Lung (tissue), 11 donors: ENCODE measurements at regions not wholly inside any gene's neighbourhood (a gene's known extent, or its start where the extent isn't known, plus 50 kb on each side); places are given as distances from the start of the nearest gene placed in this dataset.
A peak's percentile ranks its signal among the peaks of the same experiment; 100 is the strongest.

Source experiments
- ATAC-seq: fragments of 200-7000 bp; cut with Tn5 transposase; one replicate; pipeline ENCODE4 v1.9.1; 2020; ENCODE audit warnings: moderate number of reproducible peaks; ENCODE audit not compliant: insufficient read depth, low FRiP score
- DNase-seq, 3 donors: peaks; one replicate each; pipeline ENCODE4 v3.0.0-alpha.2; 2013 to 2017
- H3K27ac ChIP-seq, 2 donors: one replicate each; pipeline ENCODE4 v1.5.1; 2013; ENCODE audit warnings: mild to moderate bottlenecking in 2 of 2, moderate library complexity in 2 of 2, control low read depth in 1 of 2, inconsistent platforms in 1 of 2, low read depth in 1 of 2, low read length in 1 of 2
- H3K27me3 ChIP-seq, 3 donors: one replicate each; pipeline ENCODE4 v1.5.1; 2013; ENCODE audit warnings: low read length in 2 of 3; ENCODE audit not compliant: control insufficient read depth in 3 of 3, insufficient read depth in 3 of 3
- H3K36me3 ChIP-seq, 4 donors: one replicate each; pipeline ENCODE4 v1.5.1; 2013; ENCODE audit warnings: low read length in 4 of 4, mild to moderate bottlenecking in 1 of 4, moderate library complexity in 1 of 4; ENCODE audit not compliant: control insufficient read depth in 4 of 4, insufficient read depth in 4 of 4
- H3K4me1 ChIP-seq, 5 donors: one replicate each; pipeline ENCODE4 v1.5.1; 2013; ENCODE audit warnings: low read length in 5 of 5, mild to moderate bottlenecking in 2 of 5, moderate library complexity in 1 of 5; ENCODE audit not compliant: control insufficient read depth in 5 of 5, insufficient read depth in 5 of 5
- H3K4me3 ChIP-seq: one replicate; pipeline ENCODE4 v1.5.1; 2013; ENCODE audit warnings: mild to moderate bottlenecking, control low read depth, moderate library complexity
- H3K9ac ChIP-seq, 2 donors: one replicate each; pipeline ENCODE4 v1.5.1; 2013; ENCODE audit warnings: low read length in 2 of 2, control low read depth in 1 of 2; ENCODE audit not compliant: insufficient read depth in 1 of 2
- H3K9me3 ChIP-seq, 4 donors: one replicate each; pipeline ENCODE4 v1.5.1; 2013; ENCODE audit warnings: low read length in 3 of 4, mild to moderate bottlenecking in 1 of 4, moderate library complexity in 1 of 4; ENCODE audit not compliant: control insufficient read depth in 4 of 4, insufficient read depth in 3 of 4
- CTCF ChIP-seq: IDR thresholded peaks from 2 replicates; pipeline ENCODE4 v1.5.1; 2012; ENCODE audit warnings: mild to moderate bottlenecking; ENCODE audit errors: control extremely low read depth, extremely low read depth
- WGBS, 2 donors: extraction: QIAGEN DNeasy Blood & Tissue Kit; methylation state at CpG; one replicate each; pipeline ENCODE4 v1.1.7; 2013; 5-methylcytosine and 5-hydroxymethylcytosine counted together
- donor health status: control.
- donor health status: control.
- donor health status: Bipolar disorder and iron deficiency.
- donor health status: healthy.
- donor health status: DM: yes; HTN: yes; CAD: no.

DNA sequence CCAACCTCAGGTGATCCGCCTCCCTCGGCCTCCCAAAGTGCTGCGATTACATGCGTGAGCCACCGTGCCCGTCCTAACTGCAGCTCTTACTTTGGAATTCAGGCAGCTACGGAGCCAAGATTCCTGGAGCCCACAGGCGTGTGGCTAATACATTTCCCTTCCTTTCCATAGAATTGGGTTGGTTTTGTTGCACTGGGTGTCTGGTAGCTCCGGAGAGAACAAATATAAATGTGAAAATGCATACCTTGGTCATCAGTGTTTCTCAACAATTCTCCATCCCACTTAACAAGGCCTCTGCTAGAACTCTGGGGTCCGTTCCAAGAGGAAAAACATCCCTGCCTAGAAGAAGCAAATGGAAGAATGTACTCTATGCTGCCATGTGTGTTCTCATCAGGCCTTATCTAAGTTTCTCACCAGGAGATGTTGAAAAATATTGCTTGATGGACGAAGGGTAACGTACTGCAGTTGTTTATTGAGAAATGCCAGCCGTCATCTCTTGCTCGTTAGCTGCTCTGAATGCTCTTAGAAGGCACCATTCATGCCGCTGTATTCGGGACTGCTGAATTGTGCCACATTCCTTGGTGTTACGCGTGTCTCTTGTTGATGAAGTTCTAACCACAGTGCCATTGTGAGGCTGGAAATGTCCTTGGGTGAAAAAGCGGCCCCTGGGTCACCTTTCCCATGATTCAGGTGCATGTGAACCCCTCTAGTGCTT lies 50.5 kb upstream of the CD99 start:
- Histone ChIP-seq H3K36me3 (peaks cover 0 to 7% (median 4%) of the 10 kb centered on the region in 4 donors), H3K4me3 (no peak overlapping the region), H3K4me1 (no peaks in the 10 kb centered on the region), H3K27ac (no peak overlapping the region), H3K9me3 (no peaks in the 10 kb centered on the region), H3K9ac (no peak overlapping the region), H3K27me3 (peaks cover 0 to 13% (median 0%) of the 10 kb centered on the region in 3 donors)
- 93 to 94% methylated on average over 19 of the region's 19 CpGs for WGBS, 2 donors
- DNase-seq (peak in 1 of 3 donors; percentile 17), ATAC-seq (no peak)
- no peak for TF ChIP-seq CTCF

DNA sequence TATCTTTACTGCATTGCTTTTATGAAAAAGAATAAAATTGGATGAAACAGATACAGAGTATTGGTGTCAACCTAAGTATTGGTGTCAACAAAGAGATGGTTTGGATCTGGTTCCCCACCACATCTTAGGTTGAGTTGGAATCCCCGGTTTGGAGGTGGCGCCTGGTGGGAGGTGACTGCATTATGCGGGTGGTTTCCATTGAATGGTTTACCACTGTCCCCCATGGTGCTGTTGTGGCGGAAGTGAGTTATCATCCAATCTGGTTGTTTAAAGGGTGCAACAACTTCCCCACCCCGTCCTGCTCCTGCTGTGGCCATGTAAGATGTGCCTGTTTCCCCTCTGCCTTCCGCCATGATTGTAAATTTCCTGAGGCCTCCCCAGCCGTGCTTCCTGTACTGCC lies 52.8 kb upstream of the CD99 start:
- ATAC-seq (no peak), DNase-seq (no peak)
- H3K27ac ChIP-seq, result no peak overlapping the region
- peaks cover 0 to 13% (median 0%) of the 10 kb centered on the region in 3 donors for H3K27me3 ChIP-seq
- TF ChIP-seq CTCF, result no peak
- 74 to 83% methylated on average over 7 of the region's 7 CpGs for WGBS, 2 donors
- H3K9me3 ChIP-seq, result no peaks in the 10 kb centered on the region
- no peak overlapping the region for H3K4me3 ChIP-seq
- H3K4me1 ChIP-seq, result no peaks in the 10 kb centered on the region
- peaks cover 0 to 7% (median 4%) of the 10 kb centered on the region in 4 donors for H3K36me3 ChIP-seq
- no peak overlapping the region for H3K9ac ChIP-seq

DNA sequence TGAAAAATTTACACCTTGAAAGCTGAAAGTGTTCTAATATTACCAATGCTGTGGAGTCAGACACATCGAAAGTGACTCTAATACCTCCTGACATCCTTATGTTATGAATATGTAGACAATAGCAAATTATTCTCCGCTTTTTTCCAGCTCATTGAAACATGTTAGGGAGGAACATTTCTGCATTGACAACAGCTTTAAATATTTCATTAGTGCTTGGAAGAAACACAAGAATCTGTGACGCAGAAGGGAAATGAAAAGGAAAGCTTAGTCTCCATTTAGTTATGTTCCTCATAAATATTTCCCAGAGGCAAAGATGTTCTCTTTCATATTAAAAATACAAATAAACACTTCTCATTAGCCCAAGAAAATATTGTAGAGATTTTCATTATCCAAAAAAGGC lies 55.8 kb upstream of the CD99 start:
- WGBS, 2 donors, result 94 to 95% methylated on average over 3 of the region's 3 CpGs
- Histone ChIP-seq H3K4me1 (no peaks in the 10 kb centered on the region), H3K27ac (no peak overlapping the region), H3K27me3 (peaks cover 0 to 13% (median 0%) of the 10 kb centered on the region in 3 donors), H3K4me3 (no peak overlapping the region), H3K9me3 (peaks cover 0 to 2% (median 0%) of the 10 kb centered on the region in 4 donors), H3K9ac (no peak overlapping the region), H3K36me3 (peaks cover 0 to 7% (median 2%) of the 10 kb centered on the region in 4 donors)
- DNase-seq, result no peak
- no peak for ATAC-seq
- no peak for TF ChIP-seq CTCF
